ENCODE measurements at regions not wholly inside any gene's neighbourhood (a gene's known extent, or its start where the extent isn't known, plus 50 kb on each side); places are given as distances from the start of the nearest gene placed in this dataset.

DNA sequence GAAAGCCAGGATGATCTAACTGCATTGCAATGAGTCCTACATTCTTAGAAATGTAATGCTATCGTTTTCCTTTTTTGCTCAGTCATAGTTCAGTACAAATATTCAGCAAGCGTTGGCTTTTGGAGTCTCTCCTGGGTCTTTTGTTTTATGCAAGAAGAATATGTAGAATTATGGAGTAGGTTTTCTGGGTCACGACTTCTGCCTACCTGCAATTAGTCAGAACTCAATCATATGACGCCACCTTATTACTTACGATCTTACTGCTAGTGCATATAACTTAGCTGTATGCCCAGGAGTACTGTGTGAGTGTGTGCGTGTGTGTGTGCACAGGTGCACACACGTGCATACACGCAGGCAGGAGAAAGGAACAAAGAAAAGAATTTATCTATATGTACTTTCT, 640.2 kb downstream of the STK39 start:
- TF ChIP-seq, protein P1, sequence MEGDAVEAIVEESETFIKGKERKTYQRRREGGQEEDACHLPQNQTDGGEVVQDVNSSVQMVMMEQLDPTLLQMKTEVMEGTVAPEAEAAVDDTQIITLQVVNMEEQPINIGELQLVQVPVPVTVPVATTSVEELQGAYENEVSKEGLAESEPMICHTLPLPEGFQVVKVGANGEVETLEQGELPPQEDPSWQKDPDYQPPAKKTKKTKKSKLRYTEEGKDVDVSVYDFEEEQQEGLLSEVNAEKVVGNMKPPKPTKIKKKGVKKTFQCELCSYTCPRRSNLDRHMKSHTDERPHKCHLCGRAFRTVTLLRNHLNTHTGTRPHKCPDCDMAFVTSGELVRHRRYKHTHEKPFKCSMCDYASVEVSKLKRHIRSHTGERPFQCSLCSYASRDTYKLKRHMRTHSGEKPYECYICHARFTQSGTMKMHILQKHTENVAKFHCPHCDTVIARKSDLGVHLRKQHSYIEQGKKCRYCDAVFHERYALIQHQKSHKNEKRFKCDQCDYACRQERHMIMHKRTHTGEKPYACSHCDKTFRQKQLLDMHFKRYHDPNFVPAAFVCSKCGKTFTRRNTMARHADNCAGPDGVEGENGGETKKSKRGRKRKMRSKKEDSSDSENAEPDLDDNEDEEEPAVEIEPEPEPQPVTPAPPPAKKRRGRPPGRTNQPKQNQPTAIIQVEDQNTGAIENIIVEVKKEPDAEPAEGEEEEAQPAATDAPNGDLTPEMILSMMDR (IDR thresholded peaks at IDR 0.05) = no peak
- no peak for TF ChIP-seq POLR2A (IDR thresholded peaks at IDR 0.05)
